Lower lobe of right lung (tissue), 2 donors: ENCODE measurements at regions not wholly inside any gene's neighbourhood (a gene's known extent, or its start where the extent isn't known, plus 50 kb on each side); places are given as distances from the start of the nearest gene placed in this dataset.

ENCODE experiments used
- ATAC-seq, 2 donors: fragments of 200-7000 bp; cut with Tn5 transposase; one replicate each; pipeline ENCODE4 v1.9.1; 2020 to 2022; ENCODE audit warnings: mild to moderate bottlenecking in 2 of 2, moderate library complexity in 2 of 2
- DNase-seq: peaks from one replicate; pipeline ENCODE4 v3.0.0-alpha.2; 2020
- H3K27ac ChIP-seq: fragments of 200-600 bp; one replicate; pipeline ENCODE4 v1.8.0; 2022
- H3K27me3 ChIP-seq: fragments of 200-600 bp; one replicate; pipeline ENCODE4 v1.8.0; 2022; ENCODE audit warnings: low read depth
- H3K36me3 ChIP-seq: fragments of 200-600 bp; one replicate; pipeline ENCODE4 v1.8.0; 2022; ENCODE audit warnings: mild to moderate bottlenecking
- H3K4me1 ChIP-seq: fragments of 200-600 bp; one replicate; pipeline ENCODE4 v1.8.0; 2022
- H3K4me3 ChIP-seq: fragments of 200-600 bp; one replicate; pipeline ENCODE4 v1.8.0; 2022; ENCODE audit warnings: mild to moderate bottlenecking
- H3K9me3 ChIP-seq: fragments of 200-600 bp; one replicate; pipeline ENCODE4 v1.8.0; 2022
- intact Hi-C: fragments of 100-400 bp; cut with DNase I; formaldehyde crosslinking; loops from one replicate; pipeline ENCODE4 v1.11.0; 2022
- TF ChIP-seq, protein P1 (sequence below): fragments of 200-600 bp; IDR thresholded peaks from one replicate; pipeline ENCODE4 v1.8.0; 2022; ENCODE audit warnings: antibody characterized with exemption, mild to moderate bottlenecking
- donor health status: DM: no; HTN: yes; CAD: no; lungs with severe emphysema.

DNA sequence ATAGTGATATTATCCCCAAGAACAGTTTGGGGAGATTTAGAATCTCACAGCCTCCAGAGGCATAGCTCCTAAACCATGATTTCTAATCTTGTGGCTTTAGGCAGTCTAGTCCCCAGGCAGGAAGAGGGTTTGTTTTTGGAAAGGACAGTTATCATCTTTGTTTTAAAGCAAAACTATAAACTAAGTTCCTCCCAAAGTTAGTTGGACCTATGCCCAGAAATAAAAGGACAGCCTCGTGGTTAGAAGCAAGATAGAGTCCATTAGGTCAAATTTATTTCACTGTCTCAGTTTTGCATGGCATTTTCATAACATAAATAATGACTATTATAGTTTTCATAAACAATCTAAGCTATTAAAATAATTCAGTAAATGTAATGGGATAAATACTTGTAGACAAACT lies 120.5 kb downstream of the MAGEC2 start:
- Histone ChIP-seq H3K36me3 (no peaks in the 10 kb centered on the region), H3K9me3 (no peaks in the 10 kb centered on the region), H3K27me3 (no peaks in the 10 kb centered on the region), H3K4me3 (no peak overlapping the region), H3K27ac (no peak overlapping the region), H3K4me1 (no peaks in the 10 kb centered on the region)
- DNase-seq (no peak), ATAC-seq (no peak)
- intact Hi-C loops: no loop called here
- TF ChIP-seq, protein P1, sequence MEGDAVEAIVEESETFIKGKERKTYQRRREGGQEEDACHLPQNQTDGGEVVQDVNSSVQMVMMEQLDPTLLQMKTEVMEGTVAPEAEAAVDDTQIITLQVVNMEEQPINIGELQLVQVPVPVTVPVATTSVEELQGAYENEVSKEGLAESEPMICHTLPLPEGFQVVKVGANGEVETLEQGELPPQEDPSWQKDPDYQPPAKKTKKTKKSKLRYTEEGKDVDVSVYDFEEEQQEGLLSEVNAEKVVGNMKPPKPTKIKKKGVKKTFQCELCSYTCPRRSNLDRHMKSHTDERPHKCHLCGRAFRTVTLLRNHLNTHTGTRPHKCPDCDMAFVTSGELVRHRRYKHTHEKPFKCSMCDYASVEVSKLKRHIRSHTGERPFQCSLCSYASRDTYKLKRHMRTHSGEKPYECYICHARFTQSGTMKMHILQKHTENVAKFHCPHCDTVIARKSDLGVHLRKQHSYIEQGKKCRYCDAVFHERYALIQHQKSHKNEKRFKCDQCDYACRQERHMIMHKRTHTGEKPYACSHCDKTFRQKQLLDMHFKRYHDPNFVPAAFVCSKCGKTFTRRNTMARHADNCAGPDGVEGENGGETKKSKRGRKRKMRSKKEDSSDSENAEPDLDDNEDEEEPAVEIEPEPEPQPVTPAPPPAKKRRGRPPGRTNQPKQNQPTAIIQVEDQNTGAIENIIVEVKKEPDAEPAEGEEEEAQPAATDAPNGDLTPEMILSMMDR: no peak

DNA sequence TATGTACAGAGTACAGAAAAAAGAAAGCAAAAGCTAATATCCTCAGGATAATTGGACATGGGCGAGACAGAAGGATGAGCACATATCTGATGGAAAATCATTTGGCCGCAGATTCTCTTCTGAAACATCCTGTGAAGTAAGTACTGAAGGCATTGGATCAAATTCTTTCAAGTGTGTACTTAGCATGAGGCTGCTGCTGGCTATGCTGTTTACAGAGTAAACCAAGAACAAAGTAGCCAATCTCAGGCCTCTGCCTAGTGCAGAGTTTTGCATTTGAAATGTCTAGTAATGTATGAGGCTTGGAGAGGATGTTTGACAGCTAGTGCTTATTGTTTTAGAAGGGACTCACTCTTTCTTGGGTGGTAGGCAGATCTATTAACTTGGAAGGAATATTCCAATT lies 128.5 kb downstream of the MAGEC2 start:
- H3K4me1 ChIP-seq: no peaks in the 10 kb centered on the region
- no peak overlapping the region for H3K4me3 ChIP-seq
- ATAC-seq (no peak), DNase-seq (no peak)
- intact Hi-C loops: no loop called here
- H3K9me3 ChIP-seq: no peaks in the 10 kb centered on the region
- H3K36me3 ChIP-seq: no peaks in the 10 kb centered on the region
- TF ChIP-seq, protein P1: no peak
- no peaks in the 10 kb centered on the region for H3K27me3 ChIP-seq
- H3K27ac ChIP-seq: no peak overlapping the region

DNA sequence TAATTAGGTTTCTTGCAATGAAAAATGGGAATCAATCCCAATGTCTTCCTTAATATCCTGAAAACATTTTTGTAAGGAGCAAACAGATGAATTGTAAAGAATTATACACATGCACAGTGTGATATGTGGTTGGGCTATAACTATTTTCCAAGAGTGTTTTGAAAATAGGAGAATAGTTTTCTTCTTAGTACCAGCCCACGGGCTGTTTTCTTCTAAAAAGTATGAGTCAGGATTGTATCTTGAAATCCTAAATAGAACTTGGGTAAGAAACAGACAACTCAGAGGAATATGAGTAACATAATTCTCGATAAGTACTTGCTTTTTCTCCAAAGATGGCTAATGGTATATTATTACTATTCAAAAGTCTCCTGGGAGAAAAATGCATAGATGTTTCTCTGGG lies 136.7 kb downstream of the MAGEC2 start:
- DNase-seq (no peak), ATAC-seq (no peak)
- no peaks in the 10 kb centered on the region for H3K27me3 ChIP-seq
- no peaks in the 10 kb centered on the region for H3K9me3 ChIP-seq
- H3K4me3 ChIP-seq: no peak overlapping the region
- TF ChIP-seq, protein P1: no peak
- no peak overlapping the region for H3K27ac ChIP-seq
- no peaks in the 10 kb centered on the region for H3K4me1 ChIP-seq
- intact Hi-C loops: no loop called here
- no peaks in the 10 kb centered on the region for H3K36me3 ChIP-seq

DNA sequence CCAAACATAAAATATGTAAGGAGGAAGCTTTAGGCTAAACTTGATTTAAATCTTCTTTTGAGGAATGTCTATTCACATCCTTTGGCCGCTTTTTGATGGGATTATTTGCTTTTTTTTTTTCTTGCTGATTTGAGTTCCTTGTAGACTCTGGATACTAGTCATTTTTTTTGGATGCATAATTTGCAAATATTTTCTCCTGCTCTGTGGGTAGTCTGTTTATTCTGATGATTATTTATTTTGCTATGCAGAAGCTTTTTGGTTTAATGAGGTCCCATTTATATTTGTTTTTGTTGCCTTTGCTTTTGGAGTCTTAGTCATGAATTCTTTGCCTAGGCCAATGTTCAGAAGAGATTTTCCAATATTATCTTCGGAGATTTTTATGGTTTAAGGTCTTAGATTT lies 144.9 kb downstream of the MAGEC2 start:
- ATAC-seq (no peak), DNase-seq (no peak)
- Histone ChIP-seq H3K27ac (no peak overlapping the region), H3K36me3 (no peaks in the 10 kb centered on the region), H3K9me3 (no peaks in the 10 kb centered on the region), H3K27me3 (no peaks in the 10 kb centered on the region), H3K4me1 (no peaks in the 10 kb centered on the region), H3K4me3 (no peak overlapping the region)
- intact Hi-C loops: no loop called here
- TF ChIP-seq, protein P1: no peak

DNA sequence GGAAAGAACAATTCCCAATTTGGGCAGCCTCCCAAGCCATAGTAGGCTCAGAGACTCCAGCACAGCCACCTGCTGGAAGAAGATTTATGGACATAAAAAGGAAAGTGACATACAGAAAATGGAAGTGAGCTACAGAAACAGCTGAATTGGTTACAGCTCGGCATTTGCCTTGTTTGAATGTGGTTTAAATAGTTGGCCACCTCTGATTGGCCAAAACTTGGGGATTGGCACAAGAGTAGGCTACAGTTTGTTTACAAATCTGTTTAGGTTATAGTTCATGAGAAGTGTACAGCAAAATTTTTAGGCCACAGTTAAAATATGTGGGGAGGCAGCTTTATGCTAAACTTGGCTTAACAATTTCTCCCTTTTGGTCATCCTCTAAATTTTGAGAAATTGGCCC lies 150.4 kb downstream of the MAGEC1 start:
- H3K9me3 ChIP-seq: no peaks in the 10 kb centered on the region
- no peaks in the 10 kb centered on the region for H3K36me3 ChIP-seq
- TF ChIP-seq, protein P1: no peak

DNA sequence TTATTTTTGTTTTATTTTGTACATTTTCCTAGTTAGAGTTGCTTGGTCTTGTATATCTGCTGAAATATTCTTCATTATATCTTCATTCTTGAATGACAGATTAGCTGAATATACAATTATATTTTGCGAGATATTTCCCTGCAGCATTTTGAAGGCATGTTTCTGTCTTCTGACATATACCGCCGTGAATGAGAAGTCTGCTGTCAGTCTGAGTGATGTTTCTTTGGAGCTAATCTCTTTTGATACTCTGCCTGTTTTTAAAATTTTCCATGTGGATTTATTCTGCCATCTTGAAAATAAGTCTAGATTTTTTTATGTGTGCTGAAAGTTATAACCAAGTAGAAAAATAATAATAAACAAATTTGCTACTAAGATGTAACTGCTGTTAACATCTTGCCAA lies 148.5 kb downstream of the MAGEC1 start:
- Histone ChIP-seq H3K36me3 (no peaks in the 10 kb centered on the region), H3K9me3 (no peaks in the 10 kb centered on the region), H3K4me1 (no peaks in the 10 kb centered on the region), H3K27me3 (no peaks in the 10 kb centered on the region), H3K4me3 (no peak overlapping the region), H3K27ac (no peak overlapping the region)
- DNase-seq (no peak), ATAC-seq (no peak)
- TF ChIP-seq, protein P1: no peak
- intact Hi-C loops: no loop called here

More for the DNA sequence above, 150.4 kb downstream of the MAGEC1 start:
- intact Hi-C loops: no loop called here
- H3K27me3 ChIP-seq: no peaks in the 10 kb centered on the region
- no peaks in the 10 kb centered on the region for H3K4me1 ChIP-seq
- ATAC-seq (no peak), DNase-seq (no peak)
- H3K27ac ChIP-seq: no peak overlapping the region
- H3K4me3 ChIP-seq: no peak overlapping the region
